ENCODE measurements at regions not wholly inside any gene's neighbourhood (a gene's known extent, or its start where the extent isn't known, plus 50 kb on each side); places are given as distances from the start of the nearest gene placed in this dataset.
"Not testable (repeated sequence)": the region's sequence is repeated elsewhere in the genome, so short reads cannot be mapped to it uniquely, and the experiment has no call there.

DNA sequence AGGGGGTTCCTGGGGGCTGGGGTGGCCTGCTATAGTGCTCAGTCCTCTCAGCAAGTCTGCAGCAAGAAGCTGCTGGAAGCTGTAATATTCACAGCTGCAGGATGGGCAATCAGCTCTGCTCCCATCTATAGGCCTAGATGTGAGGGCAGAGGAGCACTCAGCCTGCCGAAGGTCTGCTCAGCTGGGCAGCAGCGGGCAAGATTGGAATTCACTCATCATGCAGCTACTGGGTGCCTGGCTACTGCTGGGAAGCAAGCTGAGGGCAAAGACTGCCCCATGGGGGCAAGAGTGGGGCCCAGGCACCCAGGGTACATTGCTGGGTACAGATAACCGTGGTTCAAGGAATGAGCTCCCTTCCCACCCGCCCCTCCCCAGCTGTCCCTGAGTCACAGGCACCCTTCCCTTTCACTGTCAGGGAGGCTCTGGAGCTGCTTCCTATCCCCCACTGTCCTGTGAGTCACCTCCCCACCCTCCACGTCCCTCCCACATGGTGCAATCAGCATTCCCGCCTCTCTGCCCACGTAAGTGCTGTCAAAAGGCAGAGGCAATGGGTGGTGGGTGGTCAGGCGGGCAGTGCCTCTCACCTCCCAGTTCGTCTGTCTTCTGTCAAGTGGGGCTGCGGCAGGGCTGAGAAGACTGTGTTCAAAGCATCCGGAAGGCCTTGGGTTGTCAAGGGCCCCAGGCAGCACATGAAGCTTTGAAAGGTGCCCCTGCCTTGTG is 169.2 kb downstream of the TRIM43 start:
- Histone ChIP-seq H3K9me3 (ENCODE audit: control insufficient read depth, insufficient read depth, low read depth, low read length) (no peaks in the 10 kb centered on the region), H3K36me3 (ENCODE audit: control insufficient read depth, insufficient read depth, low read length) (no peaks in the 10 kb centered on the region), H3K27me3 (ENCODE audit: control insufficient read depth, insufficient read depth, low read length) (no peaks in the 10 kb centered on the region), H3K4me1 (ENCODE audit: control insufficient read depth, insufficient read depth, low read length) (no peaks in the 10 kb centered on the region), H3K27ac (ENCODE audit: low read length) (no peak overlapping the region), H3K4me3 (ENCODE audit: low read depth in 2 of 2, low read length in 2 of 2) (no peak overlapping the region)
- BruUV-seq (replicated peaks): no TSS peak
- intact Hi-C loops (cut with micrococcal nuclease; ENCODE audit: unreplicated experiment) (no loop called here), in situ Hi-C loops (cut with HindIII; ENCODE audit: low pct_unique_long_range_greater_than_20kb, low sequenced_read_pairs) (no loop called here)
- DNase-seq (ENCODE audit: low read depth, low spot score): no peak
- TF ChIP-seq, protein P1, sequence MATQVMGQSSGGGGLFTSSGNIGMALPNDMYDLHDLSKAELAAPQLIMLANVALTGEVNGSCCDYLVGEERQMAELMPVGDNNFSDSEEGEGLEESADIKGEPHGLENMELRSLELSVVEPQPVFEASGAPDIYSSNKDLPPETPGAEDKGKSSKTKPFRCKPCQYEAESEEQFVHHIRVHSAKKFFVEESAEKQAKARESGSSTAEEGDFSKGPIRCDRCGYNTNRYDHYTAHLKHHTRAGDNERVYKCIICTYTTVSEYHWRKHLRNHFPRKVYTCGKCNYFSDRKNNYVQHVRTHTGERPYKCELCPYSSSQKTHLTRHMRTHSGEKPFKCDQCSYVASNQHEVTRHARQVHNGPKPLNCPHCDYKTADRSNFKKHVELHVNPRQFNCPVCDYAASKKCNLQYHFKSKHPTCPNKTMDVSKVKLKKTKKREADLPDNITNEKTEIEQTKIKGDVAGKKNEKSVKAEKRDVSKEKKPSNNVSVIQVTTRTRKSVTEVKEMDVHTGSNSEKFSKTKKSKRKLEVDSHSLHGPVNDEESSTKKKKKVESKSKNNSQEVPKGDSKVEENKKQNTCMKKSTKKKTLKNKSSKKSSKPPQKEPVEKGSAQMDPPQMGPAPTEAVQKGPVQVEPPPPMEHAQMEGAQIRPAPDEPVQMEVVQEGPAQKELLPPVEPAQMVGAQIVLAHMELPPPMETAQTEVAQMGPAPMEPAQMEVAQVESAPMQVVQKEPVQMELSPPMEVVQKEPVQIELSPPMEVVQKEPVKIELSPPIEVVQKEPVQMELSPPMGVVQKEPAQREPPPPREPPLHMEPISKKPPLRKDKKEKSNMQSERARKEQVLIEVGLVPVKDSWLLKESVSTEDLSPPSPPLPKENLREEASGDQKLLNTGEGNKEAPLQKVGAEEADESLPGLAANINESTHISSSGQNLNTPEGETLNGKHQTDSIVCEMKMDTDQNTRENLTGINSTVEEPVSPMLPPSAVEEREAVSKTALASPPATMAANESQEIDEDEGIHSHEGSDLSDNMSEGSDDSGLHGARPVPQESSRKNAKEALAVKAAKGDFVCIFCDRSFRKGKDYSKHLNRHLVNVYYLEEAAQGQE (IDR thresholded peaks at IDR 0.05; ENCODE audit: insufficient read depth in 1 of 2, low read depth in 2 of 2, low read length in 1 of 2): no peak
- TF ChIP-seq TCF7L2 (IDR thresholded peaks at IDR 0.05; ENCODE audit: low read depth, low read length) (no peak), SIN3A (IDR thresholded peaks at IDR 0.05; ENCODE audit: borderline replicate concordance, insufficient read depth, low read depth, low read length) (no peak), POLR2AphosphoS5 (IDR thresholded peaks at IDR 0.05; ENCODE audit: low read depth, low read length) (no peak)
- TF ChIP-seq, protein P2, sequence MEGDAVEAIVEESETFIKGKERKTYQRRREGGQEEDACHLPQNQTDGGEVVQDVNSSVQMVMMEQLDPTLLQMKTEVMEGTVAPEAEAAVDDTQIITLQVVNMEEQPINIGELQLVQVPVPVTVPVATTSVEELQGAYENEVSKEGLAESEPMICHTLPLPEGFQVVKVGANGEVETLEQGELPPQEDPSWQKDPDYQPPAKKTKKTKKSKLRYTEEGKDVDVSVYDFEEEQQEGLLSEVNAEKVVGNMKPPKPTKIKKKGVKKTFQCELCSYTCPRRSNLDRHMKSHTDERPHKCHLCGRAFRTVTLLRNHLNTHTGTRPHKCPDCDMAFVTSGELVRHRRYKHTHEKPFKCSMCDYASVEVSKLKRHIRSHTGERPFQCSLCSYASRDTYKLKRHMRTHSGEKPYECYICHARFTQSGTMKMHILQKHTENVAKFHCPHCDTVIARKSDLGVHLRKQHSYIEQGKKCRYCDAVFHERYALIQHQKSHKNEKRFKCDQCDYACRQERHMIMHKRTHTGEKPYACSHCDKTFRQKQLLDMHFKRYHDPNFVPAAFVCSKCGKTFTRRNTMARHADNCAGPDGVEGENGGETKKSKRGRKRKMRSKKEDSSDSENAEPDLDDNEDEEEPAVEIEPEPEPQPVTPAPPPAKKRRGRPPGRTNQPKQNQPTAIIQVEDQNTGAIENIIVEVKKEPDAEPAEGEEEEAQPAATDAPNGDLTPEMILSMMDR (IDR thresholded peaks at IDR 0.05): no peak
- no peak for ATAC-seq
- POLR2A ChIA-PET: no interaction called here
- CTCF ChIA-PET: no interaction called here

DNA sequence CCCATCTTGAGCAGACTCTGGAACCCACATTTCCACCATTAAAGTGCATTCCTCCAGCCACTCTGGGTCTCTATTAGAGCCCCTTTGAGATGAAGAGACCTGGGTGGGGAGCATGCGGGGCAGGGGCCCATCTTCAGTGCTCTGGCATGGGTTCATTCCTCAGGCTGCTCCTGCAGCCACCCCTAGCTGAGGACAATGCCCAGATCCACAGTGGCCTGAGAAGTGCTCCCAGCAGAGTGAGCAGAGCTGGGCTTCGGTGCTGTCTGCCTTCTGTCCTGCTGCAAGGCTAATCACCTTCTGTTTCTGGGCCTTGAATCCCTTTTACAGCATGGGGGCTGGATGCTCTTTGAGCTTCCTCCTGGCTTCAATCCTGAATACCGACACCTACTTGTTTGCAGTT is 169.8 kb downstream of the TRIM43 start:
- no peaks in the 10 kb centered on the region for H3K27me3 ChIP-seq (ENCODE audit: control insufficient read depth, insufficient read depth, low read length)
- DNase-seq (ENCODE audit: low read depth, low spot score): no peak
- in situ Hi-C loops (cut with HindIII; ENCODE audit: low pct_unique_long_range_greater_than_20kb, low sequenced_read_pairs): no loop called here
- ATAC-seq: no peak
- ChIA-PET CTCF (no interaction called here), POLR2A (no interaction called here)
- BruUV-seq (replicated peaks): no TSS peak
- H3K27ac ChIP-seq (ENCODE audit: low read length): no peak overlapping the region
- H3K36me3 ChIP-seq (ENCODE audit: control insufficient read depth, insufficient read depth, low read length): no peaks in the 10 kb centered on the region
- TF ChIP-seq, protein P1 (IDR thresholded peaks at IDR 0.05; ENCODE audit: insufficient read depth in 1 of 2, low read depth in 2 of 2, low read length in 1 of 2): no peak
- no peak for TF ChIP-seq SIN3A (IDR thresholded peaks at IDR 0.05; ENCODE audit: borderline replicate concordance, insufficient read depth, low read depth, low read length)
- TF ChIP-seq, protein P2 (IDR thresholded peaks at IDR 0.05): no peak
- TF ChIP-seq TCF7L2 (IDR thresholded peaks at IDR 0.05; ENCODE audit: low read depth, low read length): no peak
- TF ChIP-seq POLR2AphosphoS5 (IDR thresholded peaks at IDR 0.05; ENCODE audit: low read depth, low read length): no peak
- no peaks in the 10 kb centered on the region for H3K4me1 ChIP-seq (ENCODE audit: control insufficient read depth, insufficient read depth, low read length)
- H3K4me3 ChIP-seq (ENCODE audit: low read depth in 2 of 2, low read length in 2 of 2): no peak overlapping the region
- intact Hi-C loops (cut with micrococcal nuclease; ENCODE audit: unreplicated experiment): no loop called here
- H3K9me3 ChIP-seq (ENCODE audit: control insufficient read depth, insufficient read depth, low read depth, low read length): no peaks in the 10 kb centered on the region

DNA sequence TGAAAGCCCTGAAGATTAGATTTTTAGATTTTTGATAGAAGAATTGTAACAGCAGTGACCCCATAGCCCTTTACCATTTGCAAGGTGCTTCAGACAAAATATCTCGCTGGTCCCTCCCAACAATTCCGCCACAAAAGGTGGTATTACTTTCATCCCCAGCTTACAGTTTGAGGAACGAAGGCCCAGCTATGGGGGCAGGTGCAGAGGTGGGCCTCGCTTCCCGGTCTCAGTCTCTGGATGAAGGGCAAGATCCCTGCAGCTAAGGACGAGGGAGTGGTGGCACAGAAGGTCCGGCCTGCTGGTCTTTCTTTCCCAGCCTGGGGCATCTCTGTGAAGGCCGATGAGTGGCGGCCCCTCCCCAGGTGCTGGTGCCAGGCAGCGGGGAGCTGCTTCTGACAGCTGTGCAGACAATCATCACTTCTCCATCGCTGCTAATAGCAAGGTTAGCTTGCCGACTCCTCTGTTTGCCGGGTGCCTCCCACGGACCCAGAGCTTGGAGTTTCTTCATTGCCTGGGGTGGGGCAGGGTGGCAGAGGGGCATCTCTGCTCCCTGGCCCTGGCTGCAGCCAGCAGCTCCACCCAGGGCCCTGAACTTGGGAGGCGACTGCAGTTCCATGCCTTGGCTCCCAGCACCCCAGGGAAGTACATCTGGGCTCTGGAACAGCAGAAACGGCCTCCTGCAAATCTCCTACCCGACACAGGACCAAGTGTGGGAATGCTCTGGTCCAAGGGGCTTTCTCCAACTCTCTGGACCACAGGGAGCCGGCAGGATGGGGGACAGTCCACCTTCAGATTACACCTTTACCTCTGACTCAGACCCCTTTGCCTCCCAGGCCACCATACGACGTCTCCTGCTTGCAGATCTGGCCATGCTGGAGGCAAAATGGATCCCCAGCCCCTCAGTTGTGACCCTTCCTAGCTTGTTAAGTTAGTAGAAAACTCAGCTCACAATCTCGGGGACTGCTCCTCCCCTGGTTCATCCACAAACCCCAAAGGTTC is 170.5 kb downstream of the TRIM43 start:
- POLR2A ChIA-PET; H3K27ac ChIP-seq (ENCODE audit: low read length); DNase-seq (ENCODE audit: low read depth, low spot score); in situ Hi-C loops (cut with HindIII; ENCODE audit: low pct_unique_long_range_greater_than_20kb, low sequenced_read_pairs); H3K9me3 ChIP-seq (ENCODE audit: control insufficient read depth, insufficient read depth, low read depth, low read length); BruUV-seq (replicated peaks); H3K36me3 ChIP-seq (ENCODE audit: control insufficient read depth, insufficient read depth, low read length); ATAC-seq; intact Hi-C loops (cut with micrococcal nuclease; ENCODE audit: unreplicated experiment); CTCF ChIA-PET; H3K4me3 ChIP-seq (ENCODE audit: low read depth in 2 of 2, low read length in 2 of 2); H3K4me1 ChIP-seq (ENCODE audit: control insufficient read depth, insufficient read depth, low read length); H3K27me3 ChIP-seq (ENCODE audit: control insufficient read depth, insufficient read depth, low read length): not testable (repeated sequence)

Measured in Panc1 (cell line).